ENCODE measurements at regions not wholly inside any gene's neighbourhood (a gene's known extent, or its start where the extent isn't known, plus 50 kb on each side); places are given as distances from the start of the nearest gene placed in this dataset.
"Not testable (repeated sequence)": the region's sequence is repeated elsewhere in the genome, so short reads cannot be mapped to it uniquely, and the experiment has no call there.

- no peak for DNase-seq (ENCODE audit: low read depth)
- TF ChIP-seq CTCF (IDR thresholded peaks at IDR 0.05; ENCODE audit: low read depth, low read length, missing control alignments) = no peak
- H3K4me3 ChIP-seq (ENCODE audit: low read depth, low read length) = no peak overlapping the region
- in situ Hi-C loops (cut with HindIII; ENCODE audit: low sequenced_read_pairs) = no loop called here
These were observed 354.3 kb downstream of the SRGAP2C start for GRCh38 chr1:121538943-121539575.

- in situ Hi-C loops (cut with HindIII; ENCODE audit: low sequenced_read_pairs); DNase-seq (ENCODE audit: low read depth); H3K4me3 ChIP-seq (ENCODE audit: low read depth, low read length): not testable (repeated sequence)
These were observed 359.2 kb downstream of the SRGAP2C start for GRCh38 chr1:121543988-121544387.

GRCh38 chr1:121544500-121544899 lies 359.7 kb downstream of the SRGAP2C start:
- in situ Hi-C loops (cut with HindIII; ENCODE audit: low sequenced_read_pairs) = no loop called here
- TF ChIP-seq CTCF (IDR thresholded peaks at IDR 0.05; ENCODE audit: low read depth, low read length, missing control alignments) = no peak
- no peak overlapping the region for H3K4me3 ChIP-seq (ENCODE audit: low read depth, low read length)
- DNase-seq (ENCODE audit: low read depth) = no peak

- DNase-seq (ENCODE audit: low read depth); in situ Hi-C loops (cut with HindIII; ENCODE audit: low sequenced_read_pairs); H3K4me3 ChIP-seq (ENCODE audit: low read depth, low read length): not testable (repeated sequence)
These were observed 361.1 kb downstream of the SRGAP2C start for GRCh38 chr1:121545899-121546298.

GRCh38 chr1:121546830-121547591 lies 362.2 kb downstream of the SRGAP2C start:
- in situ Hi-C loops (cut with HindIII; ENCODE audit: low sequenced_read_pairs) = no loop called here

GRCh38 chr1:121547726-121548125 lies 363.0 kb downstream of the SRGAP2C start:
- H3K4me3 ChIP-seq (ENCODE audit: low read depth, low read length); in situ Hi-C loops (cut with HindIII; ENCODE audit: low sequenced_read_pairs); DNase-seq (ENCODE audit: low read depth): not testable (repeated sequence)

More at GRCh38 chr1:121546830-121547591, 362.2 kb downstream of the SRGAP2C start:
- no peak for DNase-seq (ENCODE audit: low read depth)
- no peak for TF ChIP-seq CTCF (IDR thresholded peaks at IDR 0.05; ENCODE audit: low read depth, low read length, missing control alignments)
- H3K4me3 ChIP-seq (ENCODE audit: low read depth, low read length) = no peak overlapping the region

GRCh38 chr1:121550817-121551216 lies 366.0 kb downstream of the SRGAP2C start:
- H3K4me3 ChIP-seq (ENCODE audit: low read depth, low read length); in situ Hi-C loops (cut with HindIII; ENCODE audit: low sequenced_read_pairs); DNase-seq (ENCODE audit: low read depth): not testable (repeated sequence)

GRCh38 chr1:121551491-121551890 lies 366.7 kb downstream of the SRGAP2C start:
- in situ Hi-C loops (cut with HindIII; ENCODE audit: low sequenced_read_pairs); DNase-seq (ENCODE audit: low read depth); H3K4me3 ChIP-seq (ENCODE audit: low read depth, low read length): not testable (repeated sequence)

GRCh38 chr1:121556560-121556959 lies 371.8 kb downstream of the SRGAP2C start:
- H3K4me3 ChIP-seq (ENCODE audit: low read depth, low read length); DNase-seq (ENCODE audit: low read depth); in situ Hi-C loops (cut with HindIII; ENCODE audit: low sequenced_read_pairs): not testable (repeated sequence)

GRCh38 chr1:121558034-121558433 lies 373.3 kb downstream of the SRGAP2C start:
- DNase-seq (ENCODE audit: low read depth); H3K4me3 ChIP-seq (ENCODE audit: low read depth, low read length); in situ Hi-C loops (cut with HindIII; ENCODE audit: low sequenced_read_pairs): not testable (repeated sequence)
